LNCAP (cell line): ENCODE measurements at regions not wholly inside any gene's neighbourhood (a gene's known extent, or its start where the extent isn't known, plus 50 kb on each side); places are given as distances from the start of the nearest gene placed in this dataset.

Experiments
- TF ChIP-seq, protein P1 (sequence below): fragments of 450-650 bp; IDR thresholded peaks from 2 replicates; pipeline ENCODE4 v1.5.1; 2017; ENCODE audit warnings: mild to moderate bottlenecking

DNA sequence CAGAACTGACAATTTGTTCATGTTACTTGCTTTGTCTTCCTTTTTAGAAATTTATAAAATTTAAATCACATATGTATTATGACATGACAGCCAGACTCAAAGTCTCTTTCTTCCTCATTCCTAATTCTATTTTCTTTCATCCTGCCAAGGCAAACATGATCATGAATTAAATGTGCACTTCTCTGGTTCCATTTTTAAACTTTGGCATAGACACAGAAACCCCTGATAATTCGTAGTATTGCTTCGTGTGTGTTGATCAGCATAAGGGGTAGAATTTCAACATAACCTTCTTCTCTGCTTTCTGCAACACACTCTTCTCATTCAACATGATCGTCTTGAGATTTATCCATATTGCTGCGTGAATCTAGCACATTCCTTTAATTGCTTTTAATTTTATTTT lies 156.5 kb downstream of the AIPL1 start:
- TF ChIP-seq, protein P1, sequence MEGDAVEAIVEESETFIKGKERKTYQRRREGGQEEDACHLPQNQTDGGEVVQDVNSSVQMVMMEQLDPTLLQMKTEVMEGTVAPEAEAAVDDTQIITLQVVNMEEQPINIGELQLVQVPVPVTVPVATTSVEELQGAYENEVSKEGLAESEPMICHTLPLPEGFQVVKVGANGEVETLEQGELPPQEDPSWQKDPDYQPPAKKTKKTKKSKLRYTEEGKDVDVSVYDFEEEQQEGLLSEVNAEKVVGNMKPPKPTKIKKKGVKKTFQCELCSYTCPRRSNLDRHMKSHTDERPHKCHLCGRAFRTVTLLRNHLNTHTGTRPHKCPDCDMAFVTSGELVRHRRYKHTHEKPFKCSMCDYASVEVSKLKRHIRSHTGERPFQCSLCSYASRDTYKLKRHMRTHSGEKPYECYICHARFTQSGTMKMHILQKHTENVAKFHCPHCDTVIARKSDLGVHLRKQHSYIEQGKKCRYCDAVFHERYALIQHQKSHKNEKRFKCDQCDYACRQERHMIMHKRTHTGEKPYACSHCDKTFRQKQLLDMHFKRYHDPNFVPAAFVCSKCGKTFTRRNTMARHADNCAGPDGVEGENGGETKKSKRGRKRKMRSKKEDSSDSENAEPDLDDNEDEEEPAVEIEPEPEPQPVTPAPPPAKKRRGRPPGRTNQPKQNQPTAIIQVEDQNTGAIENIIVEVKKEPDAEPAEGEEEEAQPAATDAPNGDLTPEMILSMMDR: no peak

DNA sequence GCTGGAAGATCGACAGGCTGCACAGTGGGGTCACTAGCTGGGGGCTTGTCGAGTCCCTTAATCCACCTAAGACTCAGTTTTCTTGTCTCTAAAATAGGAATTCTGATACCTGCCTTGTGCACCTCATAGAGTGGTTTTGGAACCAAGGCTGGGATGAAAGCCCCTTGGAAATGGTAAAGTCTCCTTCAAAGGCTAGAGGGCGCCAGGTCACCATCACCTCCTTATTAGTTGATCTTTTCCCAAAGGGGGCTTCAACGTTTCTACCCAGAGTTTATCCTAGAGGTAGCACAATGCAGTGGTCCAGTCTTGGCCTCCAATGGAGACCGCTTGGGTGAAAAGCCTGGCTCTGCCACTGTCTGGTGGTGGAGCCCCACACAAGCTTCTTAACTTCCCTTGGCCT lies 158.2 kb downstream of the AIPL1 start:
- TF ChIP-seq, protein P1: no peak

DNA sequence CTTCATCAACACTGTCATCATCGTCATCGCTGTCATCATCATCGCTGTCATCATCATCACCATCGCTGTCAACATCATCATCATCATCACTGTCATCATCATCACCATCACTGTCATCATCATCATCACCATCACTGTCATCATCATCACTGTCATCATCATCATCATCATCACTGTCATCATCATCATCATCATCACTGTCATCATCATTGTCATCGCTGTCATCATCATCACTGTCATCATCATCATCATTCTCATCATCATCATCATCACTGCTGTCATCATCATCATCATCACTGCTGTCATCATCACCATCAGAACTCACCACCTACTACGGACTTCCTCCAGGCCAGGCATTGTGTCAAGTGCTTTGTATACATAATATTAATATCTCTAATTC lies 160.6 kb downstream of the AIPL1 start:
- TF ChIP-seq, protein P1: no peak

DNA sequence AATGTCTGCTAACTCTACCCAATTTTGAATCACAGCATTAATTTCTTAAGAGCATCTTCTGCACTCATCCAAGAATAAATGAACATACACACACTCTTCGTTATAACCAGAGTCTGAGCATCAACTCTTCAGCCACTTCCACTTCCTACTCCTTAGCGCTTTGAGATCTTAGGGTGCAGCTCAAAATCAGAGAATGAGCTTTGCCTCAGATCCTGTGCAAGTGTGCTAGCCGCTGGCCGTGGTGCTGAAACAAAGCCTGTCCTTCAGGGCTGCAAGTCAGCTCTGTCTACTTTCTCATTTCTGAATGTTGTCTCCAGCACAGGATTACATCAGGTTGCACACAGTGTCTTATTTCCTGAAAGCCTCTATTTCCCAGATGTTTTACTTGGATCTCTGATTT lies 165.4 kb downstream of the AIPL1 start:
- TF ChIP-seq, protein P1: no peak

DNA sequence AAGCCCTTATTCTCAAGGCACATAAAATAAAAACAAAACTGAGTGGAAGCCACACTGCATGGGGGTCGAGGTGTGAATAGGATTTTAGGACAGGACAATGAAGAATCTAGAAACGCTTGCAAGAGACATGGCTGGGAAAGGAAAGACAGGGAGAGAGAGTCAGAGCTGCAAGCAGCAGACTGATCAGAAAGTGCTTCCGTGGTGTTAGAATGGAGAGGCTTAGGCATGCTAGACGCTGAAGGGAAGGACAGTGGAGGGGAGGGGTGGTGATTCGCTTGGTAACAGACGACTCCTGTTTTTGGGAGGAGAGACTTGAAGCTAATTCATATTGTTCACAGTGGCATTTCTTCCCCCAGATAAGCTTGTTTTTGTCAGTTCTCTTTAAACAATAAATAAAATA lies 173.5 kb downstream of the AIPL1 start:
- TF ChIP-seq, protein P1: no peak

DNA sequence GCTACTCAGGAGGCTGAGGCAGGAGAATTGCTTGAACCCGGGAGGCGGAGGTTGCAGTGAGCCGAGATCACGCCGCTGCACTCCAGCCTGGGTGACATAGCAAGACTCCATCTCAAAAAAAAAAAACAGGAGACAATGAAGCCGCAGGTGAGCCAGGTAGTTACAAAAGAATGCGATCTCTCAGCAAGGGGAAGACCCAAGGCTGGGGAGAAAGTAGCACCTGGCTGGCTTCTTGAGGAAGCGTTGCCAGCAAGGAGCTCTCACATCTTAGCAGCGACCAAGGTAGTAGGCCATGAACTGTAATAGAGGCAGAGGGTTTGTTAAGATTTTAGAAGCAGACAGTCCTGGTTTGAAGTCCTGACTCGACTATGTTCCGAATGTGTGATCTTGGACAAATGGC lies 175.0 kb downstream of the AIPL1 start:
- TF ChIP-seq, protein P1: no peak

DNA sequence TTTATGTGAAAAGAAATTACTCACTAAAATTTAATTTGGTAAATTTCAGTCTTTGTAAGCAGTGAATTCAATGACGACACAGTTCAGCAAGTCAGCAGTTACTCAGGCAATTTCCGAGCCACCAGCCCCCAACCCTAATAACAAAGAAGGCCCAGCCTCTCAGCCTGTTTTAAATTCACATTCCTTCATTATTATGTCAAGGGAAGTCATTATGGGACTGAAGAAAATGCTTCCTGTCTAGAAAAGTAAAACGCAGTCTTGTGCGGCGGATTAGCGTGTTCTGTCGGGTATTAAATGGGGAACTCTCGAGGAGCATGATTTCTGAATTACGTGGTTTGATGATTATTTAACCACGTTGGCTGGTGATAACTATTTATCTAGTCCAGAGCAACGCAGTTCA lies 177.6 kb downstream of the AIPL1 start:
- TF ChIP-seq, protein P1: no peak

DNA sequence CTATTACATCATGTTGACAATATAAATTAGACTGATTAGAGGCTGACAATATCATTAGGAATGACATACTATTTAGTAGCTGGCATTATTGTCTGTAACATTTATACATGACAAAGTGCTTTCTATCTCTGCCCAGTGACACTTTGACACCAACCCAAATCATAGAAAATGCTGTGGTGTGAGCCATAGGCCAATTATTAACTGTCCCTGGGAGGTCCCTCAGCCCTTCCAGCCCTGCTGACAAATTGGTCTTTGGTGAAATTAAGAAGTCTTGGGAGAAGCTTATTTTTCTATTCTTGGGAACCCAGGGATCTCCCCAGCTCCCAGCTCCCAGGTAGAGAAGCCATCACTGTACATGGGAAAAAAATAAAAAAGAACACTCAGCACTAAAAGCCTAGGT lies 179.6 kb downstream of the AIPL1 start:
- TF ChIP-seq, protein P1: no peak
